ENCODE measurements at regions not wholly inside any gene's neighbourhood (a gene's known extent, or its start where the extent isn't known, plus 50 kb on each side); places are given as distances from the start of the nearest gene placed in this dataset.

DNA sequence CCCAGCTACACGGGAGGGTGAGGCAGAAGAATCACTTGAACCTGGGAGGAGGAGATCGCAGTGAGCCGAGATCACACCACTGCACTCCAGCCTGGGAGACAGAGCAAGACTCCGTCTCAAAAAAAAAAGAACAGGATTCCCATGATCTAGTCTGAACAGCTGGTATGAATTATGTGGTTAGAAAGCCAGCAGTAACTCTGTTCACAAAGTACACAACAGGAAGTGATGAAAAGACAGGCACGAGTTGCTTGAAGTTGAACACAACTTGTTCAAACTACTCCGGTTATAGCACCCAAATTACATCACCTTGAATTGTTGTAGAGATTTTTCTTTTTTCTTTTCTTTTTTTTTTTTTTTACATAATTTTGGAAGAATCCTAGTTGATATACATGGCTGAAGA is 238.8 kb upstream of the RGS6 start:
- intact Hi-C loops (cut with DNase I; ENCODE audit: low total_unique reads), result no loop called here
- no peak overlapping the region for H3K4me3 ChIP-seq (ENCODE audit: low read depth, poor library complexity, severe bottlenecking)
- WGBS, 2 donors, result 58 to 72% methylated on average over 6 of the region's 6 CpGs
- no peak for DNase-seq (ENCODE audit: low spot score in 2 of 2)
- no peak for TF ChIP-seq POLR2A (IDR thresholded peaks at IDR 0.05)
- TF ChIP-seq, protein P1, sequence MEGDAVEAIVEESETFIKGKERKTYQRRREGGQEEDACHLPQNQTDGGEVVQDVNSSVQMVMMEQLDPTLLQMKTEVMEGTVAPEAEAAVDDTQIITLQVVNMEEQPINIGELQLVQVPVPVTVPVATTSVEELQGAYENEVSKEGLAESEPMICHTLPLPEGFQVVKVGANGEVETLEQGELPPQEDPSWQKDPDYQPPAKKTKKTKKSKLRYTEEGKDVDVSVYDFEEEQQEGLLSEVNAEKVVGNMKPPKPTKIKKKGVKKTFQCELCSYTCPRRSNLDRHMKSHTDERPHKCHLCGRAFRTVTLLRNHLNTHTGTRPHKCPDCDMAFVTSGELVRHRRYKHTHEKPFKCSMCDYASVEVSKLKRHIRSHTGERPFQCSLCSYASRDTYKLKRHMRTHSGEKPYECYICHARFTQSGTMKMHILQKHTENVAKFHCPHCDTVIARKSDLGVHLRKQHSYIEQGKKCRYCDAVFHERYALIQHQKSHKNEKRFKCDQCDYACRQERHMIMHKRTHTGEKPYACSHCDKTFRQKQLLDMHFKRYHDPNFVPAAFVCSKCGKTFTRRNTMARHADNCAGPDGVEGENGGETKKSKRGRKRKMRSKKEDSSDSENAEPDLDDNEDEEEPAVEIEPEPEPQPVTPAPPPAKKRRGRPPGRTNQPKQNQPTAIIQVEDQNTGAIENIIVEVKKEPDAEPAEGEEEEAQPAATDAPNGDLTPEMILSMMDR (IDR thresholded peaks at IDR 0.05), result no peak

DNA sequence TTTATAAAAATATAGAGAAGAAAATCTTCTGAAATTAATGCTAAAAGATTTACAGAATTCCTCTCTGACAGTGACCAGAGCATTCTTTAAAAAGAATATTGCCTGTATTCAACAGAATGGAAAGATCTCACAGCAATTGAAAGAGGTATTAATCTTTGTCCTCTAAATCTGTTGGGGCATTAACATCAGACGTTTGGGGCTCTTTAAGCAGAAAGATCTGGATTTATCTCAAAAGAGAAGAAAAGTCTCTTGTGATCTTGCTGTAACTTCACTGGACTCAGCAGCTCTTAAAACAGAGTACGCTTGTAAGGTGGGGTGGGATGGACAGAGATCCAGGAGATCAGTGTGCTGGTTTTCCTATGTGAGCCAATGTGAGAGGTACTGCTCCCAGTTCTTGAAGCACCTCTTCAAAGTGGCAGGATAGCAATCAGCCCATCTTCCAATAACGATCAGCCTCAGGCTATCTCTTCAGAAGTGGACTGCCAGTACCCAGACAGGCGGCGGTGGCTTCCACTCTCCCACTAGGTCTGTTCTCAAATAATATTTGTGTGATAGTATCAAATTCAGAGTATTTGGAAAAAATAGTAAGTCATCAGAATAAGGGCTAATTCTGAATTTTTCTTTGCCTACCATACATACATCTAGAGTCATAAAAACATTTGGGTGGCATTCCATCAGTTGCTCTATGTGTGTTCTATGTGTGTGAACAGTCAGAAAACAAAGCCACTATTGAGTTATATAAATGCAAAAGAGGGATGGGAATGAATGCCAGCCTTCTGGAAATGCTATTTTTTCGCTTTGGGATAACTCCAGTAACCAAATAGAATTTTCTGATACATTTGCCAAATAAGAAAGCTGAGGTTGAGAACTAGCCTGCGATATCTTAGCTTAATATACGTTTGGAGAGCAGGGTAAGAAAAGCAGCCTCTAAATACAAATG is 237.4 kb upstream of the RGS6 start:
- intact Hi-C loops (cut with DNase I; ENCODE audit: low total_unique reads), result no loop called here

DNA sequence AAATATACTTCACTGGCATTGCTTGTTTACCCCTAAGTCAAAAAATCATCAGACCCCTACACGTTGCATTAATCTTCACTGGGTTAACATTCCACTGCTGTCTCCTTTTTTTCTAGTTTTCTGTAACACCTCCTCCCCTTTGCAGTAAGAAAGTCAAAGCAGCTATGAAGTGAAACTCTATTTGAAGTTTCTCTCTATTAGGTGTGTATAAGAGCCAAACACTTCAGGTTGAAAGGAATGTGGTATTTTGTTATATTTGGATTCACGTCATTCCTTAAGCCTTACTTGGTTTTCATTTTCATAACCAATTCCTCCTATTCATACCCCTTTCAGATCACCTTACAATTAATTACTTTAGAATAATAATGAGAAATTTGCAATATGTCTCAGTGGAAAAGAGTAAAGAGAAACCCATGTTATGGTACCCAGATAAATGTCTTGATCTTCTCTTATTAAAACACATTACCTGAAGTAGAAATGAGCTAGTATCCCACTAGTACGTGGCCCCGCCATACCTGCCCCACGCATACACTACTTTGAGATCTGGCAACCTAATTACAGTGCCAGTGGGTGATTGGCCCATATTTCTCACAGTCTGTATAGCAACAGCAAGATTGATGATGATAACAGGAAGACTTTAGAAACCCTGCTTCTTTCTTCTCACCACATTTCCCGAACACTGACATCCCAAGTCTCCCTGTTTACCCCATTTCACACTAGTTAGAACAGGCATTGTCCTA is 236.4 kb upstream of the RGS6 start:
- TF ChIP-seq POLR2A (IDR thresholded peaks at IDR 0.05), result no peak
- TF ChIP-seq, protein P1 (IDR thresholded peaks at IDR 0.05), result no peak
- intact Hi-C loops (cut with DNase I; ENCODE audit: low total_unique reads), result no loop called here
- DNase-seq (ENCODE audit: low spot score in 2 of 2), result no peak
- no peak overlapping the region for H3K4me3 ChIP-seq (ENCODE audit: low read depth, poor library complexity, severe bottlenecking)
- 86 to 93% methylated on average over 6 of the region's 6 CpGs for WGBS, 2 donors

More for the DNA sequence above, 237.4 kb upstream of the RGS6 start:
- TF ChIP-seq, protein P1 (IDR thresholded peaks at IDR 0.05), result no peak
- no peak for TF ChIP-seq POLR2A (IDR thresholded peaks at IDR 0.05)
- no peak overlapping the region for H3K4me3 ChIP-seq (ENCODE audit: low read depth, poor library complexity, severe bottlenecking)
- 82 to 83% methylated on average over 8 of the region's 8 CpGs for WGBS, 2 donors
- no peak for DNase-seq (ENCODE audit: low spot score in 2 of 2)

DNA sequence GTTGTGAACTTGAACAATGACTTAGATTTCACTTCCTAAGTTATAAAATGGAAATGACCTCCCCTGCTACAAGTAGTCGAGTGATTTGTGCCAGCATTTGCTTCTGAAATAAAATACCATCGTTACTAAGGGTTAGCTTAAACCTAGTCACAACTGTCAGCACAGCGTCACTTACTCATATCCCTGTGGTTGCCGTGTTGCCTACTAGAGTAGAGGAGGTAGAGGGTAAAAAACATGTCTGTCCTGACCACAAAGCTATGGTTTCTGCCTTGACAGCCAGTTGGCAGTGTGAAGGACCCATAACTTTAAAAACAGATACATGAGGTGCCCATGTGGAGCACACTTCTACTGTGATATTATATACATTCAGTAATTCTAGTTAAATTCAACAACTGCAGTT is 234.2 kb upstream of the RGS6 start:
- DNase-seq (ENCODE audit: low spot score in 2 of 2), result no peak
- intact Hi-C loops (cut with DNase I; ENCODE audit: low total_unique reads), result no loop called here
- no peak overlapping the region for H3K4me3 ChIP-seq (ENCODE audit: low read depth, poor library complexity, severe bottlenecking)
- no peak for TF ChIP-seq POLR2A (IDR thresholded peaks at IDR 0.05)
- TF ChIP-seq, protein P1 (IDR thresholded peaks at IDR 0.05), result no peak
- 78 to 84% methylated on average over 4 of the region's 4 CpGs for WGBS, 2 donors

DNA sequence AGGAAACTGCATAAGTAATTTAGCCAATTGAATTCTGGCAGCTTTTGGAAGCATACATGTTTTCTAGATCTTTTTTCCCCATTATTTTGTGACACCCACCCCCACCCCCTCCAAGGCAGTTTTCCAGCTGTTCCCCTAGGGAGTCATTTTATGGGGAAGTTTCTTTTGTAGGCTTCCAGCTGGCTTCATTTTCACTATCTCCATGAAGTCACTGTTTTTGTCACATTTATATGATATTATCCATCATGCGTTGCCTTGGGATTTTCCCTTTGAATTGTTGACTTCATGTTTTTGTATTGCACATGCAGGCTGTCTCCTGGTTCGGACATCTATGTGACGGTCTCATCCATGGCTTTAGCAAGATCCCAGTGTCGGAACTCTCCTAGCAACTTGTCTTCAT is 233.6 kb upstream of the RGS6 start:
- WGBS, 2 donors, result 54 to 60% methylated on average over 4 of the region's 4 CpGs
- intact Hi-C loops (cut with DNase I; ENCODE audit: low total_unique reads), result no loop called here
- no peak overlapping the region for H3K4me3 ChIP-seq (ENCODE audit: low read depth, poor library complexity, severe bottlenecking)
- TF ChIP-seq, protein P1 (IDR thresholded peaks at IDR 0.05), result no peak
- DNase-seq (ENCODE audit: low spot score in 2 of 2), result no peak

Measured in lower leg skin (tissue), 4 donors.